HFFc6 (cell line): ENCODE measurements at regions not wholly inside any gene's neighbourhood (a gene's known extent, or its start where the extent isn't known, plus 50 kb on each side); places are given as distances from the start of the nearest gene placed in this dataset.

Source experiments
- DNase-seq: peaks from one replicate; pipeline ENCODE4 v3.0.0-alpha.2; 2018
- H3K27ac Mint-ChIP-seq: 2 replicates; pipeline ENCODE4 v1.8.0; 2020; ENCODE audit warnings: mild to moderate bottlenecking, mixed read lengths
- H3K27me3 Mint-ChIP-seq: 2 replicates; pipeline ENCODE4 v1.8.0; 2021; ENCODE audit warnings: mild to moderate bottlenecking, moderate library complexity, mixed read lengths; ENCODE audit not compliant: insufficient read depth
- H3K36me3 Mint-ChIP-seq: 2 replicates; pipeline ENCODE4 v1.8.0; 2021; ENCODE audit warnings: low read depth, mixed read lengths
- H3K4me1 Mint-ChIP-seq: 2 replicates; pipeline ENCODE4 v1.8.0; 2020; ENCODE audit warnings: low read depth, mixed read lengths
- H3K4me3 Mint-ChIP-seq: 2 replicates; pipeline ENCODE4 v1.8.0; 2020; ENCODE audit warnings: mild to moderate bottlenecking, moderate library complexity, mixed read lengths
- H3K9me3 Mint-ChIP-seq: 2 replicates; pipeline ENCODE4 v1.8.0; 2020; ENCODE audit warnings: mild to moderate bottlenecking, mixed read lengths
- TF ChIP-seq, protein P1 (sequence below): fragments of 200-600 bp; sonication (generic); IDR thresholded peaks from 2 replicates; pipeline ENCODE4 v1.5.0; 2021; ENCODE audit warnings: antibody characterized with exemption, mild to moderate bottlenecking

GRCh38 chr13:109968876-109969577 is 182.6 kb upstream of the IRS2 start:
- peaks cover 12% of the 10 kb centered on the region for H3K9me3 Mint-ChIP-seq
- no peak for DNase-seq
- no peak overlapping the region for H3K4me3 Mint-ChIP-seq
- no peak overlapping the region for H3K27ac Mint-ChIP-seq
- peaks cover 12% of the 10 kb centered on the region for H3K36me3 Mint-ChIP-seq
- H3K4me1 Mint-ChIP-seq: peaks cover 13% of the 10 kb centered on the region
- peaks cover 16% of the 10 kb centered on the region for H3K27me3 Mint-ChIP-seq
- TF ChIP-seq, protein P1, sequence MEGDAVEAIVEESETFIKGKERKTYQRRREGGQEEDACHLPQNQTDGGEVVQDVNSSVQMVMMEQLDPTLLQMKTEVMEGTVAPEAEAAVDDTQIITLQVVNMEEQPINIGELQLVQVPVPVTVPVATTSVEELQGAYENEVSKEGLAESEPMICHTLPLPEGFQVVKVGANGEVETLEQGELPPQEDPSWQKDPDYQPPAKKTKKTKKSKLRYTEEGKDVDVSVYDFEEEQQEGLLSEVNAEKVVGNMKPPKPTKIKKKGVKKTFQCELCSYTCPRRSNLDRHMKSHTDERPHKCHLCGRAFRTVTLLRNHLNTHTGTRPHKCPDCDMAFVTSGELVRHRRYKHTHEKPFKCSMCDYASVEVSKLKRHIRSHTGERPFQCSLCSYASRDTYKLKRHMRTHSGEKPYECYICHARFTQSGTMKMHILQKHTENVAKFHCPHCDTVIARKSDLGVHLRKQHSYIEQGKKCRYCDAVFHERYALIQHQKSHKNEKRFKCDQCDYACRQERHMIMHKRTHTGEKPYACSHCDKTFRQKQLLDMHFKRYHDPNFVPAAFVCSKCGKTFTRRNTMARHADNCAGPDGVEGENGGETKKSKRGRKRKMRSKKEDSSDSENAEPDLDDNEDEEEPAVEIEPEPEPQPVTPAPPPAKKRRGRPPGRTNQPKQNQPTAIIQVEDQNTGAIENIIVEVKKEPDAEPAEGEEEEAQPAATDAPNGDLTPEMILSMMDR: no peak

GRCh38 chr13:109963960-109964563 is 177.7 kb upstream of the IRS2 start:
- Mint-ChIP-seq H3K36me3 (no peaks in the 10 kb centered on the region), H3K9me3 (no peaks in the 10 kb centered on the region), H3K27me3 (peaks cover 17% of the 10 kb centered on the region), H3K27ac (no peak overlapping the region), H3K4me1 (no peaks in the 10 kb centered on the region), H3K4me3 (no peak overlapping the region)
- TF ChIP-seq, protein P1: no peak
- DNase-seq: no peak

- DNase-seq: no peak
- H3K27ac Mint-ChIP-seq: no peak overlapping the region
- H3K27me3 Mint-ChIP-seq: peaks cover 12% of the 10 kb centered on the region
- H3K4me1 Mint-ChIP-seq: no peaks in the 10 kb centered on the region
- TF ChIP-seq, protein P1: no peak
- no peak overlapping the region for H3K4me3 Mint-ChIP-seq
- H3K9me3 Mint-ChIP-seq: no peaks in the 10 kb centered on the region; the same call in none of the 2 replicates
- H3K36me3 Mint-ChIP-seq: no peaks in the 10 kb centered on the region
These were observed 177.0 kb upstream of the IRS2 start for GRCh38 chr13:109963384-109963783.

GRCh38 chr13:109959903-109960302 is 173.5 kb upstream of the IRS2 start:
- no peaks in the 10 kb centered on the region for H3K36me3 Mint-ChIP-seq
- no peak for DNase-seq
- peaks cover 9% of the 10 kb centered on the region; the same call in 1 of the 2 replicates for H3K4me1 Mint-ChIP-seq
- peaks cover 13% of the 10 kb centered on the region for H3K27me3 Mint-ChIP-seq
- no peak overlapping the region for H3K4me3 Mint-ChIP-seq
- no peak overlapping the region for H3K27ac Mint-ChIP-seq
- peaks cover 6% of the 10 kb centered on the region for H3K9me3 Mint-ChIP-seq
- TF ChIP-seq, protein P1: no peak

DNA sequence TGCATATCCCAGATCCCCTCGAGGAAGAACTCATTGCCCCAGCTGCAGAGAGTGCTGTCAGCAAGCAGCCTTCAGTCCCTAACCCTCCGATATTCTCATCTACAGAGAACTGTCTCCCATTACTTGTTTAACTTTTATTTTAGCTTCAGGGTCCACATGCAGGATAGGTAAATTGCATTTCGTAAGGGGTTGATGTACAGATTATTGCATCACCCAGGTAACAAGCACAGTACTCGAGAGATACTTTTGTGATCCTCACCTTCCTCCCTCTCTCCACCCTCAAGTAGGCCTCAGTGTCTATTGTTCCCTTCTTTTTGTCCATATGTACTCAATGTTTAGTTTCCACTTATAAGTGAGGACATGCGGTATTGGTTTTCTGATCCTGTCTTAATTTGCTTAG is 171.5 kb upstream of the IRS2 start:
- Mint-ChIP-seq H3K4me1 (peaks cover 9% of the 10 kb centered on the region; the same call in 1 of the 2 replicates), H3K36me3 (no peaks in the 10 kb centered on the region), H3K27ac (no peak overlapping the region), H3K4me3 (no peak overlapping the region), H3K9me3 (peaks cover 6% of the 10 kb centered on the region), H3K27me3 (peaks cover 6% of the 10 kb centered on the region)
- DNase-seq: no peak
- TF ChIP-seq, protein P1: no peak
